ENCODE measurements at regions not wholly inside any gene's neighbourhood (a gene's known extent, or its start where the extent isn't known, plus 50 kb on each side); places are given as distances from the start of the nearest gene placed in this dataset.

GRCh38 chr2:81050580-81051095, 746.1 kb upstream of the LRRTM1 start:
- TF ChIP-seq SIN3A (IDR thresholded peaks at IDR 0.05; ENCODE audit: borderline replicate concordance, insufficient read depth, low read depth, low read length) (no peak), POLR2AphosphoS5 (IDR thresholded peaks at IDR 0.05; ENCODE audit: low read depth, low read length) (no peak)

All from Panc1 (cell line).